H9 (cell line): ENCODE measurements at regions not wholly inside any gene's neighbourhood (a gene's known extent, or its start where the extent isn't known, plus 50 kb on each side); places are given as distances from the start of the nearest gene placed in this dataset.
A peak's percentile ranks its signal among the peaks of the same experiment; 100 is the strongest.

Source experiments
- DNase-seq: peaks from one replicate; pipeline ENCODE4 v3.0.0-alpha.2; 2017
- H2AFZ ChIP-seq: one replicate; pipeline ENCODE4 v1.6.1; 2013; ENCODE audit warnings: mild to moderate bottlenecking, low read length, control low read depth, moderate library complexity
- H2AK5ac ChIP-seq: 2 replicates; pipeline ENCODE4 v1.6.1; 2013; ENCODE audit warnings: low read length, control low read depth, mixed read lengths; ENCODE audit not compliant: insufficient read length
- H2BK120ac ChIP-seq: one replicate; pipeline ENCODE4 v1.6.1; 2013; ENCODE audit warnings: low read depth, mild to moderate bottlenecking, low read length, control low read depth, inconsistent platforms; ENCODE audit not compliant: poor library complexity, severe bottlenecking
- H2BK12ac ChIP-seq: 2 replicates; pipeline ENCODE4 v1.6.1; 2013; ENCODE audit warnings: low read length, control low read depth, mixed read lengths, low read depth; ENCODE audit not compliant: insufficient read length
- H2BK15ac ChIP-seq: 2 replicates; pipeline ENCODE4 v1.6.1; 2013; ENCODE audit warnings: low read depth, low read length, control low read depth
- H2BK20ac ChIP-seq: one replicate; pipeline ENCODE4 v1.6.1; 2013; ENCODE audit warnings: low read depth, mild to moderate bottlenecking, low read length, control low read depth, inconsistent platforms; ENCODE audit not compliant: poor library complexity, severe bottlenecking
- H2BK5ac ChIP-seq: 2 replicates; pipeline ENCODE4 v1.6.1; 2013; ENCODE audit warnings: low read length, control low read depth, mixed read lengths; ENCODE audit not compliant: insufficient read length
- H3K14ac ChIP-seq: 2 replicates; pipeline ENCODE4 v1.6.1; 2013; ENCODE audit warnings: low read length, control low read depth; ENCODE audit not compliant: insufficient read depth
- H3K18ac ChIP-seq: 2 replicates; pipeline ENCODE4 v1.6.1; 2013; ENCODE audit warnings: low read depth, mild to moderate bottlenecking, mixed read lengths, low read length, control low read depth; ENCODE audit not compliant: insufficient read length
- H3K23ac ChIP-seq: 2 replicates; pipeline ENCODE4 v1.6.1; 2013; ENCODE audit warnings: low read length, control low read depth, mixed read lengths, low read depth; ENCODE audit not compliant: insufficient read length
- H3K23me2 ChIP-seq: 2 replicates; pipeline ENCODE4 v1.6.1; 2013; ENCODE audit warnings: low read depth, mild to moderate bottlenecking, mixed read lengths, low read length, control low read depth; ENCODE audit not compliant: insufficient read length, poor library complexity, severe bottlenecking
- H3K27ac ChIP-seq: 2 replicates; pipeline ENCODE4 v1.5.1; 2013; ENCODE audit warnings: low read length, control low read depth, mixed read lengths, low read depth; ENCODE audit not compliant: insufficient read length
- H3K27me3 ChIP-seq: 2 replicates; pipeline ENCODE4 v1.6.1; 2013; ENCODE audit warnings: low read length, control low read depth, inconsistent platforms; ENCODE audit not compliant: insufficient read depth
- H3K4ac ChIP-seq: 2 replicates; pipeline ENCODE4 v1.6.1; 2013; ENCODE audit warnings: low read depth, mild to moderate bottlenecking, control low read depth, inconsistent platforms, low read length, moderate library complexity
- H3K4me1 ChIP-seq: 2 replicates; pipeline ENCODE4 v1.6.1; 2013; ENCODE audit warnings: low read length, control low read depth, inconsistent platforms; ENCODE audit not compliant: insufficient read depth
- H3K4me2 ChIP-seq: 2 replicates; pipeline ENCODE4 v1.6.1; 2013; ENCODE audit warnings: low read length, control low read depth, mixed read lengths; ENCODE audit not compliant: insufficient read length, insufficient read depth
- H3K56ac ChIP-seq: 2 replicates; pipeline ENCODE4 v1.6.1; 2013; ENCODE audit warnings: low read depth, mild to moderate bottlenecking, mixed read lengths, low read length, control low read depth; ENCODE audit not compliant: insufficient read length
- H3K79me1 ChIP-seq: 2 replicates; pipeline ENCODE4 v1.6.1; 2013; ENCODE audit warnings: low read depth, mild to moderate bottlenecking, moderate library complexity, low read length, control low read depth, inconsistent platforms; ENCODE audit not compliant: insufficient read depth, poor library complexity, severe bottlenecking
- H3K79me2 ChIP-seq: 2 replicates; pipeline ENCODE4 v1.6.1; 2013; ENCODE audit warnings: low read length, control low read depth, inconsistent platforms; ENCODE audit not compliant: insufficient read depth
- H3K9ac ChIP-seq: 2 replicates; pipeline ENCODE4 v1.6.1; 2013; ENCODE audit warnings: low read length, control low read depth, mixed read lengths; ENCODE audit not compliant: insufficient read length; ENCODE audit errors: extremely low read depth
- H3K9me3 ChIP-seq: one replicate; pipeline ENCODE4 v1.6.1; 2013; ENCODE audit warnings: low read depth, low read length, inconsistent platforms; ENCODE audit not compliant: control insufficient read depth
- H3T11ph ChIP-seq: one replicate; pipeline ENCODE4 v1.6.1; 2013; ENCODE audit warnings: mild to moderate bottlenecking, low read length, control low read depth, inconsistent platforms
- H4K20me1 ChIP-seq: one replicate; pipeline ENCODE4 v1.6.1; 2013; ENCODE audit not compliant: control insufficient read depth, insufficient read length, insufficient read depth
- H4K5ac ChIP-seq: 2 replicates; pipeline ENCODE4 v1.6.1; 2013; ENCODE audit warnings: low read depth, mild to moderate bottlenecking, mixed read lengths, low read length, control low read depth; ENCODE audit not compliant: insufficient read length
- H4K8ac ChIP-seq: replicated peaks from 2 replicates; pipeline ENCODE4 v1.6.1; 2013; ENCODE audit warnings: low read length, control low read depth, mixed read lengths, low read depth; ENCODE audit not compliant: insufficient read length
- H4K91ac ChIP-seq: 2 replicates; pipeline ENCODE4 v1.6.1; 2013; ENCODE audit warnings: low read depth, mild to moderate bottlenecking, moderate library complexity, mixed read lengths, low read length, control low read depth; ENCODE audit not compliant: insufficient read length
- H3K27ac Mint-ChIP-seq, 3 experiments: 2 replicates in 2 of 3; 3 replicates in 1 of 3; pipeline ENCODE4 v1.8.0; 2020 to 2021; ENCODE audit warnings: mixed read lengths in 3 of 3, mild to moderate bottlenecking in 1 of 3, moderate library complexity in 1 of 3
- H3K27me3 Mint-ChIP-seq: 2 replicates; pipeline ENCODE4 v1.8.0; 2021; ENCODE audit warnings: low read depth, mild to moderate bottlenecking, moderate library complexity, mixed read lengths
- H3K36me3 Mint-ChIP-seq, 3 experiments: 2 replicates in 2 of 3; 3 replicates in 1 of 3; pipeline ENCODE4 v1.8.0; 2020 to 2021; ENCODE audit warnings: low read depth in 3 of 3, mixed read lengths in 3 of 3; ENCODE audit not compliant: insufficient read depth in 1 of 3
- H3K4me1 Mint-ChIP-seq, 2 experiments: 2 replicates each; pipeline ENCODE4 v1.8.0; 2020; ENCODE audit warnings: mixed read lengths in 2 of 2
- H3K4me3 Mint-ChIP-seq, 2 experiments: 2 replicates in 1 of 2; 3 replicates in 1 of 2; pipeline ENCODE4 v1.8.0; 2020 to 2021; ENCODE audit warnings: mild to moderate bottlenecking in 2 of 2, mixed read lengths in 2 of 2, moderate library complexity in 1 of 2
- H3K9me3 Mint-ChIP-seq, 2 experiments: 2 replicates in 1 of 2; 3 replicates in 1 of 2; pipeline ENCODE4 v1.8.0; 2020; ENCODE audit warnings: mild to moderate bottlenecking in 2 of 2, mixed read lengths in 2 of 2, moderate library complexity in 1 of 2
- WGBS: extraction: QIAGEN DNeasy Blood & Tissue Kit; methylation state at CpG from one replicate; pipeline ENCODE4 v1.1.7; 2013; ENCODE audit warnings: missing lambda C conversion rate, low lambda C conversion rate, mixed read lengths; ENCODE audit not compliant: insufficient read length; ENCODE audit errors: extremely low coverage; 5-methylcytosine and 5-hydroxymethylcytosine counted together
- TF ChIP-seq, protein P1 (sequence below): fragments of 200-600 bp; sonication (generic); conservative IDR thresholded peaks from 3 replicates; pipeline ENCODE4 v1.8.0; 2021; ENCODE audit warnings: antibody characterized with exemption, mild to moderate bottlenecking

DNA sequence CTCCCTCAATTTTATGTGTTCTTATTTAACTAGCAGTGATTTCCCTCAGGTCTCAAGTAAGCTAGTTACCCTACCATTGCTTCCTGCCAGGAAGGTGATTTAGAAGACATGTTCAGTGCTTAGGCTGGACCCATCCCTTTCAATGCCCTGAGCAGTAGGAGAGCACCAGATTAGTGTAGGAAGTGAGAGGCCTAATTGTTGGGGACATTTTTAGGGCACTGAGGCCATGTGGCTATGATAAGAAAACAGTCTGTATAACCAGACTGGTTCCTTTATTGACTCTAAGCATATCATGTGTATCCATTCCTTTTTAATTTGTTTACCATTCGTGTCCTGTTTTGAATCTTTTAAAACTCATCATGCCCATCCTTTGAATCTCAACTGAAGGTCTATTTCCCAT, 312.3 kb upstream of the PRR16 start:
- Mint-ChIP-seq H3K4me3 (no peak overlapping the region), H3K9me3 (peaks cover 5 to 6% of the 10 kb centered on the region in 2 experiments; a peak in 4 of 5 replicates), H3K36me3 (peaks cover 2 to 6% (median 3%) of the 10 kb centered on the region in 3 experiments; a peak in 4 of 7 replicates), H3K4me1 (peaks cover 10% of the 10 kb centered on the region in 2 experiments; a peak in 3 of 4 replicates), H3K27me3 (no peaks in the 10 kb centered on the region; the same call in 1 of the 2 replicates), H3K27ac (peak overlapping the region in 1 of 3 experiments; percentile 2; a peak in 1 of 7 replicates)
- Histone ChIP-seq H3K18ac (no peak overlapping the region), H3K14ac (no peak overlapping the region), H4K91ac (no peak overlapping the region), H3K4me2 (no peak overlapping the region), H4K20me1 (no peaks in the 10 kb centered on the region), H4K8ac (no peak overlapping the region), H2BK12ac (no peak overlapping the region), H2BK15ac (no peak overlapping the region), H2BK20ac (no peak overlapping the region), H3K9ac (no peak overlapping the region), H2AFZ (no peak overlapping the region), H3T11ph (no peak overlapping the region), H3K23ac (no peak overlapping the region), H3K4ac (no peak overlapping the region), H4K5ac (no peak overlapping the region), H3K56ac (no peak overlapping the region), H2AK5ac (no peak overlapping the region), H3K27ac (no peak overlapping the region), H3K79me2 (no peaks in the 10 kb centered on the region), H3K79me1 (no peaks in the 10 kb centered on the region), H3K27me3 (no peaks in the 10 kb centered on the region), H3K23me2 (no peaks in the 10 kb centered on the region), H3K9me3 (no peaks in the 10 kb centered on the region), H2BK120ac (no peak overlapping the region), H2BK5ac (no peak overlapping the region), H3K4me1 (no peaks in the 10 kb centered on the region)
- no peak for DNase-seq
- TF ChIP-seq, protein P1, sequence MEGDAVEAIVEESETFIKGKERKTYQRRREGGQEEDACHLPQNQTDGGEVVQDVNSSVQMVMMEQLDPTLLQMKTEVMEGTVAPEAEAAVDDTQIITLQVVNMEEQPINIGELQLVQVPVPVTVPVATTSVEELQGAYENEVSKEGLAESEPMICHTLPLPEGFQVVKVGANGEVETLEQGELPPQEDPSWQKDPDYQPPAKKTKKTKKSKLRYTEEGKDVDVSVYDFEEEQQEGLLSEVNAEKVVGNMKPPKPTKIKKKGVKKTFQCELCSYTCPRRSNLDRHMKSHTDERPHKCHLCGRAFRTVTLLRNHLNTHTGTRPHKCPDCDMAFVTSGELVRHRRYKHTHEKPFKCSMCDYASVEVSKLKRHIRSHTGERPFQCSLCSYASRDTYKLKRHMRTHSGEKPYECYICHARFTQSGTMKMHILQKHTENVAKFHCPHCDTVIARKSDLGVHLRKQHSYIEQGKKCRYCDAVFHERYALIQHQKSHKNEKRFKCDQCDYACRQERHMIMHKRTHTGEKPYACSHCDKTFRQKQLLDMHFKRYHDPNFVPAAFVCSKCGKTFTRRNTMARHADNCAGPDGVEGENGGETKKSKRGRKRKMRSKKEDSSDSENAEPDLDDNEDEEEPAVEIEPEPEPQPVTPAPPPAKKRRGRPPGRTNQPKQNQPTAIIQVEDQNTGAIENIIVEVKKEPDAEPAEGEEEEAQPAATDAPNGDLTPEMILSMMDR: no peak
- WGBS: no CpG with 5 or more reads among the region's 1 CpG
